ENCODE measurements at regions not wholly inside any gene's neighbourhood (a gene's known extent, or its start where the extent isn't known, plus 50 kb on each side); places are given as distances from the start of the nearest gene placed in this dataset.
A peak's percentile ranks its signal among the peaks of the same experiment; 100 is the strongest.

- ChIA-PET CTCF (interaction anchor here (0.7 to 6.6 kb wide), 67 partner anchors 8 to 575 kb away, joined by 3 to 131 read pairs (median 5); no protein-coding TSS in a partner anchor), POLR2A (interaction anchor here (0.6 to 1.5 kb wide), 4 partner anchors 16 to 525 kb away, joined by 3 to 5 read pairs (median 4); no protein-coding TSS in a partner anchor)
- peaks cover 76% of the 10 kb centered on the region for H3K4me1 Mint-ChIP-seq
- Histone ChIP-seq H4K20me1 (ENCODE audit: control insufficient read depth, insufficient read depth, low read length, poor library complexity, severe bottlenecking) (peaks cover 64% of the 10 kb centered on the region), H3K4me1 (ENCODE audit: control insufficient read depth in 2 of 2, insufficient read depth in 2 of 2, low read length in 2 of 2) (peaks cover 23 to 54% of the 10 kb centered on the region in 2 donors), H3K79me2 (ENCODE audit: control insufficient read depth, insufficient read depth, low read length) (peaks cover 85% of the 10 kb centered on the region), H3K4me2 (replicated peaks; ENCODE audit: low read depth, low read length, poor library complexity, severe bottlenecking) (no peak overlapping the region), H3K27me3 (replicated peaks in 1 of 4; ENCODE audit: control extremely low read depth in 1 of 4, control insufficient read depth in 3 of 4, insufficient read depth in 4 of 4, low read length in 3 of 4) (no peaks in the 10 kb centered on the region), H3K9ac (ENCODE audit: low read length) (no peak overlapping the region), H3K4me3 (ENCODE audit: control extremely low read depth in 1 of 5, extremely low read depth in 1 of 5, insufficient read depth in 1 of 5, low read depth in 2 of 5, low read length in 4 of 5) (no peak overlapping the region), H2AFZ (ENCODE audit: insufficient read depth, low read depth, low read length, poor library complexity, severe bottlenecking) (no peak overlapping the region), H3K9me3 (ENCODE audit: control extremely low read depth in 1 of 3, control insufficient read depth in 2 of 3, insufficient read depth in 1 of 3, low read length in 2 of 3) (no peaks in the 10 kb centered on the region), H3K27ac (ENCODE audit: low read length in 2 of 2) (peak overlapping the region in 1 of 2 donors; percentile 57), H3K36me3 (replicated peaks in 1 of 2; ENCODE audit: control extremely low read depth in 1 of 2, control insufficient read depth in 1 of 2, extremely low read depth in 1 of 2, insufficient read depth in 2 of 2, low read length in 1 of 2) (peaks cover 0 to 50% of the 10 kb centered on the region in 2 experiments)
- ATAC-seq (ENCODE audit: low read depth) = peak; percentile 7
- H3K27ac Mint-ChIP-seq = peak overlapping the region; percentile 76
- H3K27me3 Mint-ChIP-seq = no peaks in the 10 kb centered on the region
- 85% methylated on average over 22 of the region's 24 CpGs for WGBS (ENCODE audit: insufficient coverage)
- intact Hi-C loops (cut with micrococcal nuclease) = loop anchor here (1.0 to 5.0 kb wide), 6 partner anchors 16 to 527 kb away; no protein-coding TSS in a partner anchor
- TF ChIP-seq CTCF (IDR thresholded peaks at IDR 0.05) (no peak), EZH2 (IDR thresholded peaks at IDR 0.05; ENCODE audit: borderline replicate concordance, insufficient read depth, low read depth, low read length, poor library complexity, severe bottlenecking) (no peak)
- H3K4me3 Mint-ChIP-seq = peak overlapping the region; percentile 57
- DNase-seq = peak; percentile 46
- H3K9me3 Mint-ChIP-seq (ENCODE audit: insufficient read depth) = no peaks in the 10 kb centered on the region
Observed at GRCh38 chr7:130897515-130898419, 163.8 kb upstream of the KLF14 start.

All from B cell (primary cell).